Activated T-helper 1 cell treated with anti-CD3 and anti-CD28 coated beads, Interleukin-2, amount 50 U/mL, for 16 hours (primary cell): ENCODE measurements at regions not wholly inside any gene's neighbourhood (a gene's known extent, or its start where the extent isn't known, plus 50 kb on each side); places are given as distances from the start of the nearest gene placed in this dataset.
A peak's percentile ranks its signal among the peaks of the same experiment; 100 is the strongest.

Experiments used
- DNase-seq, 2 donors: peaks; one replicate each; pipeline ENCODE4 v3.0.0-alpha.2; 2020; ENCODE audit warnings: low read depth in 1 of 2, low spot score in 1 of 2

- DNase-seq, result no peak
These were observed 50.1 kb upstream of the ASAP2 start for GRCh38 chr2:9156483-9156882.

GRCh38 chr2:9154061-9154460, 52.6 kb upstream of the ASAP2 start:
- no peak for DNase-seq

GRCh38 chr2:9153643-9153980, 53.0 kb upstream of the ASAP2 start:
- DNase-seq, result no peak

GRCh38 chr2:9152975-9153642, 53.5 kb upstream of the ASAP2 start:
- no peak for DNase-seq

- no peak for DNase-seq
These were observed 55.7 kb upstream of the ASAP2 start for GRCh38 chr2:9150906-9151305.

- no peak for DNase-seq
These were observed 56.1 kb upstream of the ASAP2 start for GRCh38 chr2:9150568-9150900.

- DNase-seq, result no peak
These were observed 56.7 kb upstream of the ASAP2 start for GRCh38 chr2:9149726-9150567.

- no peak for DNase-seq
These were observed 57.3 kb upstream of the ASAP2 start for GRCh38 chr2:9149388-9149660.

- no peak for DNase-seq
These were observed 60.0 kb upstream of the ASAP2 start for GRCh38 chr2:9146646-9147045.

GRCh38 chr2:9145752-9146430, 60.7 kb upstream of the ASAP2 start:
- DNase-seq, result no peak

GRCh38 chr2:9145109-9145751, 61.4 kb upstream of the ASAP2 start:
- DNase-seq, result no peak

- DNase-seq, result no peak
These were observed 62.0 kb upstream of the ASAP2 start for GRCh38 chr2:9144617-9145016.

GRCh38 chr2:9144046-9144445, 62.6 kb upstream of the ASAP2 start:
- DNase-seq, result no peak

- no peak for DNase-seq
These were observed 63.3 kb upstream of the ASAP2 start for GRCh38 chr2:9143264-9143815.

GRCh38 chr2:9142551-9143263, 63.9 kb upstream of the ASAP2 start:
- DNase-seq, result peak; percentile 67 to 70

GRCh38 chr2:9141706-9142460, 64.7 kb upstream of the ASAP2 start:
- DNase-seq, result no peak

GRCh38 chr2:9141091-9141667, 65.4 kb upstream of the ASAP2 start:
- no peak for DNase-seq

GRCh38 chr2:9140645-9141044, 66.0 kb upstream of the ASAP2 start:
- DNase-seq, result no peak

GRCh38 chr2:9139491-9140443, 66.8 kb upstream of the ASAP2 start:
- DNase-seq, result peak; percentile 30 to 33
